Esophagus muscularis mucosa (tissue), 3 donors: ENCODE measurements at regions not wholly inside any gene's neighbourhood (a gene's known extent, or its start where the extent isn't known, plus 50 kb on each side); places are given as distances from the start of the nearest gene placed in this dataset.

ENCODE experiments used
- CTCF ChIP-seq, 3 experiments: fragments of 200-600 bp in 2 of 3; fragments of 450-650 bp in 1 of 3; sonication (generic) in 2 of 3; IDR thresholded peaks; one replicate each; pipeline ENCODE4 v1.5.1; 2017 to 2019; ENCODE audit warnings: antibody characterized with exemption in 3 of 3, mild to moderate bottlenecking in 2 of 3, moderate library complexity in 1 of 3
- POLR2A ChIP-seq: fragments of 450-650 bp; IDR thresholded peaks from one replicate; pipeline ENCODE4 v1.6.1; 2017; ENCODE audit warnings: antibody characterized with exemption, moderate library complexity, mild to moderate bottlenecking, low read depth

DNA sequence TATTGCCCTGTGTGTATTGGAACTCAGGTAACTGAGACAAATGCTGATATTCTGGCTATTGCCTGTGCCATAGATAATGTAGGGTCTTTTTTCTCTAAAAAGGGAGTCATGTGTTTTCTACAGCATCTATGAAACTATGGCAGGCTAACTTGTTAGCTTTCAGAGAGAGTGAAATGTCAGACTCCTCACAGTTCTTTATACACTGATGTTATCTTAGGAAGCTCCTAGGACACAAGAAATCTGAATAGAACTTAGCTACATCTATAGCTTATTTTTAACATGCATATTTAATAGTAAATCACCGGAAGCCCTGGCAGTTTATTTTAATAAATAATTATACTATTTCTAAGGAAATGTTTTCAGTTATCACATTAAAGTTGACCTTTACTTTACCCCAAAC lies 369.6 kb downstream of the NAF1 start:
- no peak for TF ChIP-seq CTCF (IDR thresholded peaks at IDR 0.05)
- no peak for TF ChIP-seq POLR2A
